K562 (cell line): ENCODE measurements at regions not wholly inside any gene's neighbourhood (a gene's known extent, or its start where the extent isn't known, plus 50 kb on each side); places are given as distances from the start of the nearest gene placed in this dataset.

Experiments used
- EP300 ChIP-seq: IDR thresholded peaks from 2 replicates; pipeline ENCODE4 v1.6.1; 2012; ENCODE audit warnings: low read length, improper control_type of control experiment
- MAZ ChIP-seq, 2 experiments: fragments of 450-650 bp in 1 of 2; sonication (generic) in 1 of 2; formaldehyde crosslinking; IDR thresholded peaks in 1 of 2; conservative IDR thresholded peaks in 1 of 2; 2 replicates each; pipeline versions ENCODE4 v1.4.0 to v1.5.0; 2020; ENCODE audit warnings: mild to moderate bottlenecking in 1 of 2, missing genetic modification reagents in 1 of 2
- NCOA1 ChIP-seq: fragments of 450-650 bp; IDR thresholded peaks from 2 replicates; pipeline ENCODE4 v1.6.1; 2016; ENCODE audit warnings: low read depth
- NR2C1 ChIP-seq, 2 experiments: fragments of 450-650 bp; IDR thresholded peaks; 2 replicates each; pipeline ENCODE4 v1.6.1; 2017; ENCODE audit warnings: mild to moderate bottlenecking in 2 of 2, antibody characterized with exemption in 1 of 2, inconsistent platforms in 1 of 2, missing compliant biosample characterization in 1 of 2, missing genetic modification characterization in 1 of 2
- PHF20 ChIP-seq: fragments of 450-650 bp; IDR thresholded peaks from 2 replicates; pipeline ENCODE4 v1.6.1; 2018; ENCODE audit not compliant: partially characterized antibody
- RFX5 ChIP-seq: IDR thresholded peaks from 2 replicates; pipeline ENCODE4 v1.6.1; 2011; ENCODE audit warnings: low read depth, mild to moderate bottlenecking, improper control_type of control experiment, low read length
- SIN3A ChIP-seq, 2 experiments: fragments of 150-350 bp in 1 of 2; IDR thresholded peaks; 2 replicates each; pipeline ENCODE4 v1.6.1; 2011 to 2016; ENCODE audit warnings: borderline replicate concordance in 2 of 2, low read depth in 2 of 2, low read length in 2 of 2, mild to moderate bottlenecking in 2 of 2, moderate library complexity in 2 of 2; ENCODE audit not compliant: control insufficient read depth in 1 of 2
- TF ChIP-seq, protein P1 (sequence below): sonication (generic); formaldehyde crosslinking; IDR thresholded peaks from 2 replicates; pipeline ENCODE4 v1.8.1; 2022; ENCODE audit warnings: missing genetic modification reagents
- TF ChIP-seq, protein P2 (sequence below): sonication (generic); formaldehyde crosslinking; IDR thresholded peaks from 2 replicates; pipeline ENCODE4 v1.8.0; 2022; ENCODE audit warnings: missing genetic modification reagents, mild to moderate bottlenecking, borderline replicate concordance
- TF ChIP-seq, protein P3 (sequence below), 3 experiments: IDR thresholded peaks in 2 of 3; conservative IDR thresholded peaks in 1 of 3; 2 replicates each; pipeline ENCODE4 v1.5.1; 2011 to 2012; ENCODE audit warnings: low read length in 3 of 3, mild to moderate bottlenecking in 3 of 3, control low read depth in 2 of 3, improper control_type of control experiment in 1 of 3, inconsistent platforms in 1 of 3, low read depth in 1 of 3, mixed read lengths in 1 of 3, moderate library complexity in 1 of 3; ENCODE audit not compliant: insufficient read depth in 2 of 3

DNA sequence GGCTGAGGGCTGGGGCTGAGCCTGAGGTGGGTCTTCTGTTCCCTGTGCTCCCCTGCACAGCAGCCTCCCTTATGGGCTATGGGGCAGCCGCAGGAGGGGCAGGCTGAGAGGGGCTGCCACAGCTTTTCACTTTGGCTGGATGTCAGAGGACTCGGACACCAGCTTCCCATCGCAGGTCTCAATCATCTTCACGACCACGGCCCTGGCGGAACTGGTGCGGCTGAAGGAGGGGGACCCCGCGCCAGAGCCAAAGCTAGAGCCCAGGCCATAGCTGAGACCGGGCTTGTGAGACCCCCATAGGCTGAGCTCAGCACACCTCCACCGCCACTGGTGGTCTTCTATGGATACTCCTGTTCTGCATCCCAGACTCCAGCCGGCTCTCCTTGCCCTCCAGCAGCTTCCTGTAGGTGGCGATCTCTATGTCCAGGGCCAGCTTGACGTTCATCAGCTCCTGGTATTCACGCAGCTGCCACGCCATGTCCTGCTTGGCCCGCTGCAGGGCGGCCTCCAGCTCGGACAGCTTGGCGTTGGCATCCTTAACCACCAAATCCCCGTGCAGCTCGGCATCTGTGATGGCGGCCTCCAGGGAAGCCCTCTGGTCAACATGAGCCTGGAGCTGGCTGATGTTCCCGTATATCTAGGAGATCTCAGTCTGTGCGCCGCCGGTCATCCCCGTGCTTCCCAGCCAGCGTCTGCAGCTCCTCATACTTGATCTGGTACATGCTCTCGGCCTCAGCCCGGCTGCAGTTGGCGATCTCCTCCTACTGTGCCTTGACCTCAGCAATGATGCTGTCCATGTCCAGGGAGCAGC lies 181.7 kb upstream of the SYNPR start:
- TF ChIP-seq PHF20 (no peak), EP300 (no peak), MAZ (CRISPR knock-in tag; conservative IDR thresholded peaks at IDR 0.05 in 1 of 2, IDR thresholded peaks at IDR 0.05 in 1 of 2) (no peak), NR2C1 (IDR thresholded peaks at IDR 0.05) (no peak), NR2C1 (tag; IDR thresholded peaks at IDR 0.05) (no peak), SIN3A (IDR thresholded peaks at IDR 0.05; ENCODE audit: borderline replicate concordance in 2 of 2, control insufficient read depth in 1 of 2, low read depth in 2 of 2, low read length in 2 of 2) (no peak), NCOA1 (no peak), RFX5 (no peak)
- TF ChIP-seq, protein P1, sequence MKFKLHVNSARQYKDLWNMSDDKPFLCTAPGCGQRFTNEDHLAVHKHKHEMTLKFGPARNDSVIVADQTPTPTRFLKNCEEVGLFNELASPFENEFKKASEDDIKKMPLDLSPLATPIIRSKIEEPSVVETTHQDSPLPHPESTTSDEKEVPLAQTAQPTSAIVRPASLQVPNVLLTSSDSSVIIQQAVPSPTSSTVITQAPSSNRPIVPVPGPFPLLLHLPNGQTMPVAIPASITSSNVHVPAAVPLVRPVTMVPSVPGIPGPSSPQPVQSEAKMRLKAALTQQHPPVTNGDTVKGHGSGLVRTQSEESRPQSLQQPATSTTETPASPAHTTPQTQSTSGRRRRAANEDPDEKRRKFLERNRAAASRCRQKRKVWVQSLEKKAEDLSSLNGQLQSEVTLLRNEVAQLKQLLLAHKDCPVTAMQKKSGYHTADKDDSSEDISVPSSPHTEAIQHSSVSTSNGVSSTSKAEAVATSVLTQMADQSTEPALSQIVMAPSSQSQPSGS = no peak
- TF ChIP-seq, protein P2, sequence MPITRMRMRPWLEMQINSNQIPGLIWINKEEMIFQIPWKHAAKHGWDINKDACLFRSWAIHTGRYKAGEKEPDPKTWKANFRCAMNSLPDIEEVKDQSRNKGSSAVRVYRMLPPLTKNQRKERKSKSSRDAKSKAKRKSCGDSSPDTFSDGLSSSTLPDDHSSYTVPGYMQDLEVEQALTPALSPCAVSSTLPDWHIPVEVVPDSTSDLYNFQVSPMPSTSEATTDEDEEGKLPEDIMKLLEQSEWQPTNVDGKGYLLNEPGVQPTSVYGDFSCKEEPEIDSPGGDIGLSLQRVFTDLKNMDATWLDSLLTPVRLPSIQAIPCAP = no peak
- TF ChIP-seq, protein P3, sequence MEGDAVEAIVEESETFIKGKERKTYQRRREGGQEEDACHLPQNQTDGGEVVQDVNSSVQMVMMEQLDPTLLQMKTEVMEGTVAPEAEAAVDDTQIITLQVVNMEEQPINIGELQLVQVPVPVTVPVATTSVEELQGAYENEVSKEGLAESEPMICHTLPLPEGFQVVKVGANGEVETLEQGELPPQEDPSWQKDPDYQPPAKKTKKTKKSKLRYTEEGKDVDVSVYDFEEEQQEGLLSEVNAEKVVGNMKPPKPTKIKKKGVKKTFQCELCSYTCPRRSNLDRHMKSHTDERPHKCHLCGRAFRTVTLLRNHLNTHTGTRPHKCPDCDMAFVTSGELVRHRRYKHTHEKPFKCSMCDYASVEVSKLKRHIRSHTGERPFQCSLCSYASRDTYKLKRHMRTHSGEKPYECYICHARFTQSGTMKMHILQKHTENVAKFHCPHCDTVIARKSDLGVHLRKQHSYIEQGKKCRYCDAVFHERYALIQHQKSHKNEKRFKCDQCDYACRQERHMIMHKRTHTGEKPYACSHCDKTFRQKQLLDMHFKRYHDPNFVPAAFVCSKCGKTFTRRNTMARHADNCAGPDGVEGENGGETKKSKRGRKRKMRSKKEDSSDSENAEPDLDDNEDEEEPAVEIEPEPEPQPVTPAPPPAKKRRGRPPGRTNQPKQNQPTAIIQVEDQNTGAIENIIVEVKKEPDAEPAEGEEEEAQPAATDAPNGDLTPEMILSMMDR (IDR thresholded peaks at IDR 0.05 in 2 of 3, conservative IDR thresholded peaks at IDR 0.05 in 1 of 3; ENCODE audit: insufficient read depth in 2 of 3, low read depth in 1 of 3, low read length in 3 of 3) = peak in 1 of 3 experiments; percentile 6; a peak in 1 of 6 replicates
